ENCODE measurements at regions not wholly inside any gene's neighbourhood (a gene's known extent, or its start where the extent isn't known, plus 50 kb on each side); places are given as distances from the start of the nearest gene placed in this dataset.
A peak's percentile ranks its signal among the peaks of the same experiment; 100 is the strongest.
"Not testable (repeated sequence)": the region's sequence is repeated elsewhere in the genome, so short reads cannot be mapped to it uniquely, and the experiment has no call there.

GRCh38 chr9:28092981-28093936 lies 520.0 kb upstream of the C9orf72 start:
- DNase-seq (ENCODE audit: low read depth) = no peak

- no peak for DNase-seq (ENCODE audit: low read depth)
These were observed 528.2 kb upstream of the C9orf72 start for GRCh38 chr9:28101509-28101908.

GRCh38 chr9:28105001-28105400 lies 531.7 kb upstream of the C9orf72 start:
- DNase-seq (ENCODE audit: low read depth) = no peak

GRCh38 chr9:28120184-28120583 lies 546.9 kb upstream of the C9orf72 start:
- no peak for DNase-seq (ENCODE audit: low read depth)

GRCh38 chr9:28120626-28121025 lies 547.3 kb upstream of the C9orf72 start:
- peak; percentile 7 for DNase-seq (ENCODE audit: low read depth)

GRCh38 chr9:28121366-28121765 lies 548.1 kb upstream of the C9orf72 start:
- DNase-seq (ENCODE audit: low read depth) = no peak

- DNase-seq (ENCODE audit: low read depth) = no peak
These were observed 551.6 kb upstream of the C9orf72 start for GRCh38 chr9:28124917-28125316.

GRCh38 chr9:28127101-28127500 lies 553.8 kb upstream of the C9orf72 start:
- no peak for DNase-seq (ENCODE audit: low read depth)

- no peak for DNase-seq (ENCODE audit: low read depth)
These were observed 561.2 kb upstream of the C9orf72 start for GRCh38 chr9:28134446-28134976.

- no peak for DNase-seq (ENCODE audit: low read depth)
These were observed 562.3 kb upstream of the C9orf72 start for GRCh38 chr9:28135549-28135948.

GRCh38 chr9:28136113-28136512 lies 562.8 kb upstream of the C9orf72 start:
- DNase-seq (ENCODE audit: low read depth) = no peak

GRCh38 chr9:28147430-28147829 lies 574.1 kb upstream of the C9orf72 start:
- not testable (repeated sequence) for DNase-seq (ENCODE audit: low read depth)

- not testable (repeated sequence) for DNase-seq (ENCODE audit: low read depth)
These were observed 574.8 kb upstream of the C9orf72 start for GRCh38 chr9:28147923-28148597.

- not testable (repeated sequence) for DNase-seq (ENCODE audit: low read depth)
These were observed 576.2 kb upstream of the C9orf72 start for GRCh38 chr9:28149361-28150050.

GRCh38 chr9:28155067-28155466 lies 581.8 kb upstream of the C9orf72 start:
- peak; percentile 30 for DNase-seq (ENCODE audit: low read depth)

GRCh38 chr9:28155671-28156070 lies 582.4 kb upstream of the C9orf72 start:
- peak; percentile 12 for DNase-seq (ENCODE audit: low read depth)

GRCh38 chr9:28158451-28158850 lies 585.2 kb upstream of the C9orf72 start:
- DNase-seq (ENCODE audit: low read depth) = peak; percentile 1

GRCh38 chr9:28163619-28164018 lies 590.3 kb upstream of the C9orf72 start:
- no peak for DNase-seq (ENCODE audit: low read depth)

GRCh38 chr9:28166179-28166578 lies 592.9 kb upstream of the C9orf72 start:
- DNase-seq (ENCODE audit: low read depth) = no peak

GRCh38 chr9:28177142-28177541 lies 603.9 kb upstream of the C9orf72 start:
- no peak for DNase-seq (ENCODE audit: low read depth)

GRCh38 chr9:28177925-28178324 lies 604.6 kb upstream of the C9orf72 start:
- DNase-seq (ENCODE audit: low read depth) = no peak

- no peak for DNase-seq (ENCODE audit: low read depth)
These were observed 606.6 kb upstream of the C9orf72 start for GRCh38 chr9:28179893-28180292.

All from renal cortical epithelial cell (primary cell).